ENCODE measurements at regions not wholly inside any gene's neighbourhood (a gene's known extent, or its start where the extent isn't known, plus 50 kb on each side); places are given as distances from the start of the nearest gene placed in this dataset.

GRCh38 chr1:116259663-116260062 lies 113.4 kb upstream of the ATP1A1 start:
- 0% methylated on average over 2 of the region's 2 CpGs for WGBS (ENCODE audit: insufficient coverage, low coverage, missing lambda C conversion rate)
- no peak for FAIRE-seq
- CTCF ChIA-PET (ENCODE audit: low intra/inter-chr PET ratio): no interaction called here
- TF ChIP-seq U2AF2 (optimal IDR thresholded peaks at IDR 0.05; ENCODE audit: low read depth, low read length) (no peak), RERE (CRISPR knock-in tag; IDR thresholded peaks at IDR 0.05; ENCODE audit: borderline replicate concordance) (no peak), ZNF165 (CRISPR knock-in tag; IDR thresholded peaks at IDR 0.05; ENCODE audit: borderline replicate concordance) (no peak), ZNF699 (CRISPR knock-in tag; IDR thresholded peaks at IDR 0.05; ENCODE audit: insufficient replicate concordance) (no peak), ATF6 (CRISPR knock-in tag; IDR thresholded peaks at IDR 0.05) (no peak), TGIF2 (CRISPR knock-in tag; IDR thresholded peaks at IDR 0.05) (no peak), RFX1 (IDR thresholded peaks at IDR 0.05) (peak; percentile 89), POLR2A (conservative IDR thresholded peaks at IDR 0.05) (no peak), ETV1 (tag; conservative IDR thresholded peaks at IDR 0.05; ENCODE audit: low read depth) (peak; percentile 34; the same call in 1 of the 2 replicates), CCNT2 (IDR thresholded peaks at IDR 0.05; ENCODE audit: borderline replicate concordance, extremely low read depth, insufficient read length, low read depth, low read length) (no peak), ZKSCAN1 (IDR thresholded peaks at IDR 0.05; ENCODE audit: low read depth, low read length) (no peak), DDX20 (tag; IDR thresholded peaks at IDR 0.05; ENCODE audit: low read depth) (no peak), ZNF639 (CRISPR knock-in tag; conservative IDR thresholded peaks at IDR 0.05 in 1 of 2, IDR thresholded peaks at IDR 0.05 in 1 of 2) (no peak)

More at GRCh38 chr1:116259663-116260062, 113.4 kb upstream of the ATP1A1 start:
- no peak for DNase-seq (ENCODE audit: extremely low read depth in 1 of 4, low spot score in 3 of 4)
- no peak overlapping the region for H3K4me2 ChIP-seq (ENCODE audit: insufficient read depth, low read length)
- POLR2A ChIA-PET: no interaction called here
- H2AFZ ChIP-seq (ENCODE audit: low read depth, low read length): no peak overlapping the region
- no peaks in the 10 kb centered on the region for H3K36me3 ChIP-seq (ENCODE audit: control insufficient read depth, insufficient read depth, low read length)
- intact Hi-C loops (cut with micrococcal nuclease) (no loop called here), in situ Hi-C loops (cut with MboI) (no loop called here)
- no peak for ATAC-seq
- H3K4me1 ChIP-seq (replicated peaks in 1 of 2; ENCODE audit: control insufficient read depth in 2 of 2, insufficient read depth in 2 of 2, low read length in 2 of 2): no peaks in the 10 kb centered on the region; a peak in 1 of 5 replicates
- no peak overlapping the region for H3K27ac ChIP-seq (ENCODE audit: extremely low read depth, low read depth, low read length)
- no peaks in the 10 kb centered on the region for H3K9me3 ChIP-seq (replicated peaks; ENCODE audit: control insufficient read depth, insufficient read depth, low read depth, low read length)
- no peaks in the 10 kb centered on the region for H3K79me2 ChIP-seq (ENCODE audit: control insufficient read depth, insufficient read depth, low read length)
- no TSS peak for BruUV-seq (replicated peaks)
- no peak overlapping the region for H3K4me3 ChIP-seq
- no peak overlapping the region for H3K9ac ChIP-seq (ENCODE audit: insufficient read depth in 1 of 2, low read depth in 2 of 2, low read length in 2 of 2)
- H3K27me3 ChIP-seq (ENCODE audit: control insufficient read depth in 2 of 2, insufficient read depth in 2 of 2, low read length in 2 of 2): peaks cover 16 to 38% of the 10 kb centered on the region in 2 experiments
- H4K20me1 ChIP-seq (replicated peaks; ENCODE audit: control insufficient read depth, insufficient read depth, low read length): no peaks in the 10 kb centered on the region
- H3K9me1 ChIP-seq (ENCODE audit: control insufficient read depth, insufficient read depth, low read length): no peaks in the 10 kb centered on the region

Data from K562 (cell line).